Superior temporal gyrus (tissue), 1 donor: ENCODE measurements at regions not wholly inside any gene's neighbourhood (a gene's known extent, or its start where the extent isn't known, plus 50 kb on each side); places are given as distances from the start of the nearest gene placed in this dataset.

Experiments used
- DNase-seq: peaks from one replicate; pipeline ENCODE4 v3.0.0-alpha.2; 2016; ENCODE audit errors: extremely low spot score

DNA sequence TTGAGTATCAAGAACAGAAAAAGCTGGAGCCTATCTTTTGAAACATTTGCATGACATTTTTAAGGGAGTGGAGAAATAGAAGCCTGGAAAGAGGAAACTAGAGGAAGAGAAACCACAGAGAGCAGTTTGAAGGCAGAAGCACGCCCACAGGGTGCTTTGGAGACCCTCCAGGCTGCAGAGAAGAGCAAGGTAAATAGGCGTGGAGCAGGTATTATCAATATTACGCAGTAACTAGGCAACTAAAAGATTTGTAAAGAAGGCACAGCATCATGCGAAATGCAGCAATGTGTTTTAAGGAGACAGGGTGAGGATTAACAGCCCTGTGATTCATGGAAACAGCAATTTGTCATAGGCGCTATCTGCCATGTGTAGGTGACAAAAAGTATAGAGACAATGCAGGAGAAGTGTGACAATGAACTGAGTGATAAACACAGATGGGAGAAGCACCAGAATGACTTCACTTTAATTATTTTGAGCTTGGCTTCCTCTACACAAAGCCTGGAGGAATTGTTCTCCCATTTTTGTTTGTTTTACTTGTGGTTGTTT, 281.2 kb downstream of the BRINP1 start:
- DNase-seq: peak; percentile 33

DNA sequence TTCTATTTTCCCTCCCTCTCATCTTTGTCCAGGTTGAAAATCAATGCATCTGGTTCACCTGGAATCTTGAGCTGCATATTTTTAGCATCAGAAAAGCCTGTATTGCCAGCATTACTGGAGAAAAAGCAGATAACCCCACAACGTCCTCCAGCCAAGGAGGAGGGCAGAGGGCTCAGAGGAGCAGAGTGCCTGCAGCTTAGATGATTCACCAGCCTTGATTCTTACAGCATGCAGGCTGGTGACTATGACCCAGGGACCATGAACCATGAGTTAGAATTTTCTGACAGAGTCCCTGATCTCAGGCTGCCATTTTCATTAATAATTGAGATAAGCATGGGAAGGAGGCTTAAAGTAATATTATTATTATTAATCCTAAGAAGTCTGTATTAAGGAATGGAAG, 278.2 kb downstream of the BRINP1 start:
- no peak for DNase-seq

DNA sequence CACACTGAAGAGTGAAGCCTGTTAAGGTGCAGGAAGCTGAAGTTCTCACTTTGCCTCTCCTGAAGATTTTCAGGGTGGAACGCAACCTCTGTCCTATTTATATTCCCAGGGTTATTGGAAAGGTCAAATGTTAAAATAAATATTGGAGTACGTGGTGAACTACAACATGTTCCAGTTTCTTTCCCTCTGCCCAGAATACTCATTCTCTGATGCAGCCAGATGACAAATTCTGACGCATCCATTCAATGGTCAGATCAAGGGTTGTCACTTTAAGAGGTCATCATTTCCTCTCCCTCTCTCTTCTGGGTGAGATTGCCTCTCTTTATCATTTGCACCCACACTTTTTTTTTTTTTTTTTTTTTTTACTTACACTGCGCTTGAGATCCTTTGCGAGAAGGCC, 277.1 kb downstream of the BRINP1 start:
- no peak for DNase-seq

DNA sequence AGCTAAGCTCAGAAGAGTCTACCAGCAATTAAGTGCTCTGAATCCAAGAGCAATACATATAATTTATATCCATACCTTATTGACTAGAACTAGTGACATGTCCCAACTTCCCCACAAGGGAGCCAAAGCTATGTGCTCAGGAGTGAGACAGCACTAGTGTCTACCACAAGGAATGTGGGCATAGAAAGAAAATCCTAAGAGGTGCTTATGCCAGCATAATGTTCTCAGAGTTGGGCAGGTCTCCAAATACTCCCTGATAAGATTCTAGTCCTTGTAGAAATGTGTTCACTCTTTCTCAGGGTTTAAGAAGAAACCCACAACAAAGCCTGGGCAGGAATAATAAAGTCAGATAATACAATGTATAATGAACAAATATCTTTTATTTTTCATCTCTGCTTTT, 275.1 kb downstream of the BRINP1 start:
- DNase-seq: no peak

DNA sequence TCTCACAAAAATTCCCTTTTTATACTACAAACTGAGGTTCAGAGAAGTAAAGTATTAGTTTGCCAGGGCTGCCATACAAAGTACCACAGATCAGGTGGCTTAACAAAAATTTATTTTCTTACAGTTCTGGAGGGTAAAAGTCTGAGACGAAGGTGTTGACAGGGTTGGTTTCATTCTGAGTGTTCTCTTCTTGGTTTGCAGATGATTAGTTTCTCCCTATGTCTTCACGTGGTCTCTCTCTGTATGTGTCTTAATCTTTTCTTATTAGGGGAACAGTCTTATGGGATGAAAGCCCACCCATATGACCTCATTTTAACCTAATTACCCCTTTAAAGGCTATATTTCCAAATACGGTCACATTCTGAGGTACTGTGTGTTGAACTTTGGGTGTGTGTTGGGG, 274.2 kb downstream of the BRINP1 start:
- no peak for DNase-seq

DNA sequence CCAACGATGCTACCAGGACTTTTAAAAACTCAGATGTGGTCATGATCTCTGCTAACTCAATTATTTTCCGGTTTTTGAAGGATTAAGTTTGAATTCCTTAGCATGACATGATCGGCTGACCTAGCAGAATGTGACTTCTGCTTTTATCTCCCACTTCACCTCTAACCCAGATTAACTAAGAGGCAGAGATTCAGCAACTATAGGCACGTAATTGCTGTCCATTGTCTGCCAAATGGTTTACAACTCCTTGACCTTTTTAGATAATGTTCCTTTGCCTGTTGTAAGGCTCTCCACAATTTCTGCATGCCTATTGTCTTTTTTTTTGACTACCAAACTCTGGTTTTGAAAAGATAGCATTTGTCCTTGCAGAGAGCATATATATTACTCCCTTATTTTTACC, 268.2 kb downstream of the BRINP1 start:
- no peak for DNase-seq

DNA sequence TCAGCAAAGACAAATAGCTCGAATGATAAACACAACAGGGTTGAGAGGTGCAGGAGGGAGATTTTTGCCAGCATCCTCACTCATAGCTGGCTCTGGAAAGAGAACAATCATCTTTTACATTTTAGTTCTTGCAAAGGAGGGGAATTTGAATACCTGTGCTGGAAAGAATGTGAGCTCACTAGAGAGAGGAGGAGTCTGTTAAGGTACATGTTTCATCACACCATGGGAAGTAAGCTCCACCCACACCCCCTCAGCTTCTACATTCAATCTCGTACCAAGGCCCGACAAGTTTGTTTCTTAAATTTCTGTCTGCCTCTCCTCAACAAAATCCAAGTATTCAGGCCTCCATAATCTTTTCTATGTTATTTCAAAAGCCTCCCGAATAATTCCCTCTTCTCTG, 254.6 kb downstream of the BRINP1 start:
- DNase-seq: no peak
